ENCODE measurements at regions not wholly inside any gene's neighbourhood (a gene's known extent, or its start where the extent isn't known, plus 50 kb on each side); places are given as distances from the start of the nearest gene placed in this dataset.

DNA sequence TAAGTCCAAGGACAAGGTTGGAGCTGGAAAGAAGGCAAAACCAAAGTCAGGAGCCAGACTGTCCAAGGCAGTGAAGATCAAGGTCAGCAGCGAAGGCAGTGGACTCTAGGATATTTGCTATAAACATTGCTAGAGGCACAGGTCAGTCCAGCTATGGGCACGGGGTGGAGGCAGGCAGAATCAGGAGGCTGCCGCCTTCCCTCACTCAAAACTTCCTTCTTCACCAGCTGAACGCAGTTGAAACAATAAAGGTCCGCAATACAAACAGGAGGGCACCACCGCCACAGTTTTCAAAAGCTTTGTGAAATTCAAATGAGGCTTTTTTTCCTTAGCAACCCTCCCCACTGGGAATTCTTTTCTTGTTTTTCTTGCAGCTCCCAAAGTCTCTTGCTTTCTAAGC is 372.4 kb downstream of the NXPE2 start:
- Histone ChIP-seq H3K4me3 (ENCODE audit: low read depth, low read length) (no peak overlapping the region), H3K4me1 (no peaks in the 10 kb centered on the region), H3K9me3 (0 out of 2 replicates have a peak, but pooled peaks cover 2% of the 10 kb centered on the region), H3K27me3 (replicated peaks; ENCODE audit: control insufficient read depth, insufficient read depth, low read length) (peaks cover 1% of the 10 kb centered on the region; the same call in 1 of the 2 replicates), H3K36me3 (ENCODE audit: control insufficient read depth, insufficient read depth, low read length) (no peaks in the 10 kb centered on the region)
- no TSS peak for BruUV-seq (replicated peaks)
- H3K4me1 Mint-ChIP-seq (ENCODE audit: low read depth, unreplicated experiment): no peaks in the 10 kb centered on the region
- intact Hi-C loops (cut with micrococcal nuclease; ENCODE audit: unreplicated experiment): no loop called here
- H3K27me3 Mint-ChIP-seq (ENCODE audit: insufficient read depth, unreplicated experiment): peaks cover 31% of the 10 kb centered on the region
- ChIA-PET POLR2A (no interaction called here), CTCF (no interaction called here)
- H3K4me3 Mint-ChIP-seq (ENCODE audit: unreplicated experiment): no peak overlapping the region
- no peaks in the 10 kb centered on the region for H3K36me3 Mint-ChIP-seq (ENCODE audit: insufficient read depth, unreplicated experiment)
- H3K9me3 Mint-ChIP-seq (ENCODE audit: unreplicated experiment): no peaks in the 10 kb centered on the region
- TF ChIP-seq, protein P1, sequence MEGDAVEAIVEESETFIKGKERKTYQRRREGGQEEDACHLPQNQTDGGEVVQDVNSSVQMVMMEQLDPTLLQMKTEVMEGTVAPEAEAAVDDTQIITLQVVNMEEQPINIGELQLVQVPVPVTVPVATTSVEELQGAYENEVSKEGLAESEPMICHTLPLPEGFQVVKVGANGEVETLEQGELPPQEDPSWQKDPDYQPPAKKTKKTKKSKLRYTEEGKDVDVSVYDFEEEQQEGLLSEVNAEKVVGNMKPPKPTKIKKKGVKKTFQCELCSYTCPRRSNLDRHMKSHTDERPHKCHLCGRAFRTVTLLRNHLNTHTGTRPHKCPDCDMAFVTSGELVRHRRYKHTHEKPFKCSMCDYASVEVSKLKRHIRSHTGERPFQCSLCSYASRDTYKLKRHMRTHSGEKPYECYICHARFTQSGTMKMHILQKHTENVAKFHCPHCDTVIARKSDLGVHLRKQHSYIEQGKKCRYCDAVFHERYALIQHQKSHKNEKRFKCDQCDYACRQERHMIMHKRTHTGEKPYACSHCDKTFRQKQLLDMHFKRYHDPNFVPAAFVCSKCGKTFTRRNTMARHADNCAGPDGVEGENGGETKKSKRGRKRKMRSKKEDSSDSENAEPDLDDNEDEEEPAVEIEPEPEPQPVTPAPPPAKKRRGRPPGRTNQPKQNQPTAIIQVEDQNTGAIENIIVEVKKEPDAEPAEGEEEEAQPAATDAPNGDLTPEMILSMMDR (IDR thresholded peaks at IDR 0.05; ENCODE audit: insufficient read depth in 1 of 2, low read depth in 1 of 2, low read length in 1 of 2, severe bottlenecking in 1 of 2, unreplicated experiment in 1 of 2): no peak
- DNase-seq: no peak
- H3K27ac Mint-ChIP-seq (ENCODE audit: unreplicated experiment): no peak overlapping the region

DNA sequence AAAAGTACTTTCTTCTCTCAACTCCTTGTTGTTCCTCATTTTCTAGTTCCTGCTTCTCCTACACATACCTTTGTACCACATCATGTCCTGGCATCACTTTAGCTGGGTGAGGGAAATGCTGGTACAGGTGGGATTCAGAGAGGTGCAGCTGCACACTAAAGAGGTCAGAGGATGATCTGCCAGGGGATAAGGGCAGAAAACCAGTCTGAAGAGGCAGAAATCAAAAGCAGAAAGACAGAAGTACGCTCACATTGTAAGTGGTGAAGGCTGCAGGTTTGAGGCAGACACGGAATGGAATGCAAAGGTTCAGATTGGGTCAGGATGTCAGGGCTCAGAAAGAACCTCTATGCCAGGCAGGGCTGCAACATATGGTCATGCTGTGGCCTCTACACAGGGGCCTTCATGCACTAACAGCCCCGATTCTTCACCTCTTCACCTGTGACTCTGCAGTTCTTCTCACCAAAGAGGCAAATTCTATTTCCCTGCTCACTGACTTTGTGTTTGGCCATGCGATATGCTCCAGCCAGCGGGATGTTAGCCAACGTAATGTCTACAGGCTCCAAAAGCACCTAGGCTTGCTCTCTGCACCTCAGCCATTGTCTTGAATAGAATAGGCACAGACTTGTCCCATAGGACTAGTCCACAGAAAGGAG is 373.7 kb downstream of the NXPE2 start:
- Mint-ChIP-seq H3K4me1 (ENCODE audit: low read depth, unreplicated experiment) (no peaks in the 10 kb centered on the region), H3K9me3 (ENCODE audit: unreplicated experiment) (peaks cover 13% of the 10 kb centered on the region), H3K27ac (ENCODE audit: unreplicated experiment) (no peak overlapping the region), H3K27me3 (ENCODE audit: insufficient read depth, unreplicated experiment) (peaks cover 35% of the 10 kb centered on the region), H3K4me3 (ENCODE audit: unreplicated experiment) (no peak overlapping the region), H3K36me3 (ENCODE audit: insufficient read depth, unreplicated experiment) (no peaks in the 10 kb centered on the region)
- DNase-seq: no peak
- TF ChIP-seq, protein P1 (IDR thresholded peaks at IDR 0.05; ENCODE audit: insufficient read depth in 1 of 2, low read depth in 1 of 2, low read length in 1 of 2, severe bottlenecking in 1 of 2, unreplicated experiment in 1 of 2): no peak
- H3K36me3 ChIP-seq (ENCODE audit: control insufficient read depth, insufficient read depth, low read length): no peaks in the 10 kb centered on the region
- peaks cover 9% of the 10 kb centered on the region for H3K9me3 ChIP-seq
- intact Hi-C loops (cut with micrococcal nuclease; ENCODE audit: unreplicated experiment): no loop called here
- ChIA-PET CTCF (no interaction called here), POLR2A (no interaction called here)
- H3K27me3 ChIP-seq (replicated peaks; ENCODE audit: control insufficient read depth, insufficient read depth, low read length): peaks cover 1% of the 10 kb centered on the region; the same call in 1 of the 2 replicates
- H3K4me3 ChIP-seq (ENCODE audit: low read depth, low read length): no peak overlapping the region
- no peaks in the 10 kb centered on the region for H3K4me1 ChIP-seq
- no TSS peak for BruUV-seq (replicated peaks)

DNA sequence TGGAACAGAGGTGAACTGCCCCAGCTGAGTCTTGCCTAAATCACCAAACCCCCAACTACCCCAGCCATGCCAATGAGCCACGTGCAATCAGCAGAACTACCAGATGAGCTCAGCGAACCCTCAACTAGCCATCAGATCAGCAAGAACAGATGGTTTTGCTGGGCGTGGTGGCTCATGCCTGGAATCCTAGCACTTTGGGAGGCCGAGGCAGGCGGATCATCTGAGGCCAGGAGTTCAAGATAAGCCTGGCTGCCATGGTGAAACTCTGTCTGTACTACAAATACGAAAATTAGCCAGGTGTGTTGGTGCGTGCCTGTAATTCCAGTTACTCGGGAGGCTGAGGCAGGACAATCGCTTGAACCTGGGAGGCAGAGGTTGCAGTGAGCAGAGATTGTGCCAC is 374.3 kb downstream of the NXPE2 start:
- BruUV-seq (replicated peaks): no TSS peak
- ChIA-PET CTCF (no interaction called here), POLR2A (no interaction called here)
- no peak overlapping the region for H3K4me3 Mint-ChIP-seq (ENCODE audit: unreplicated experiment)
- H3K9me3 Mint-ChIP-seq (ENCODE audit: unreplicated experiment): peaks cover 18% of the 10 kb centered on the region
- H3K36me3 ChIP-seq (ENCODE audit: control insufficient read depth, insufficient read depth, low read length): no peaks in the 10 kb centered on the region
- H3K27me3 ChIP-seq (replicated peaks; ENCODE audit: control insufficient read depth, insufficient read depth, low read length): peaks cover 1% of the 10 kb centered on the region; the same call in 1 of the 2 replicates
- no peak overlapping the region for H3K27ac Mint-ChIP-seq (ENCODE audit: unreplicated experiment)
- no peaks in the 10 kb centered on the region for H3K36me3 Mint-ChIP-seq (ENCODE audit: insufficient read depth, unreplicated experiment)
- H3K4me3 ChIP-seq (ENCODE audit: low read depth, low read length): no peak overlapping the region
- TF ChIP-seq, protein P1 (IDR thresholded peaks at IDR 0.05; ENCODE audit: insufficient read depth in 1 of 2, low read depth in 1 of 2, low read length in 1 of 2, severe bottlenecking in 1 of 2, unreplicated experiment in 1 of 2): no peak
- no peaks in the 10 kb centered on the region for H3K4me1 ChIP-seq
- no peaks in the 10 kb centered on the region for H3K4me1 Mint-ChIP-seq (ENCODE audit: low read depth, unreplicated experiment)
- no peak for DNase-seq
- H3K9me3 ChIP-seq: peaks cover 12% of the 10 kb centered on the region
- intact Hi-C loops (cut with micrococcal nuclease; ENCODE audit: unreplicated experiment): no loop called here
- H3K27me3 Mint-ChIP-seq (ENCODE audit: insufficient read depth, unreplicated experiment): peaks cover 30% of the 10 kb centered on the region

All from Caco-2 (cell line).